Cardiac fibroblast (primary cell): ENCODE measurements at regions not wholly inside any gene's neighbourhood (a gene's known extent, or its start where the extent isn't known, plus 50 kb on each side); places are given as distances from the start of the nearest gene placed in this dataset.
A peak's percentile ranks its signal among the peaks of the same experiment; 100 is the strongest.

Experiments
- DNase-seq, 2 donors: peaks; one replicate each; pipeline versions ENCODE4 v3.0.0 to v3.0.0-alpha.2; 2010; ENCODE audit warnings: low read depth in 2 of 2
- H3K4me3 ChIP-seq, 2 donors: replicated peaks in 1 of 2; 1 replicate in 1 of 2; 2 replicates in 1 of 2; pipeline ENCODE4 v1.5.1; 2011; ENCODE audit warnings: low read depth in 2 of 2, low read length in 2 of 2, mild to moderate bottlenecking in 2 of 2, moderate library complexity in 1 of 2
- CTCF ChIP-seq: IDR thresholded peaks from one replicate; pipeline ENCODE4 v1.5.1; 2011; ENCODE audit warnings: low read depth, mild to moderate bottlenecking, low read length, inconsistent platforms

- TF ChIP-seq CTCF: no peak
- DNase-seq: no peak
Observed at GRCh38 chr12:67014642-67015041, 254.5 kb upstream of the CAND1 start.

GRCh38 chr12:67018105-67018504 lies 251.1 kb upstream of the CAND1 start:
- no peak for TF ChIP-seq CTCF
- DNase-seq: no peak
- no peak overlapping the region for H3K4me3 ChIP-seq

More at GRCh38 chr12:67014642-67015041, 254.5 kb upstream of the CAND1 start:
- H3K4me3 ChIP-seq: no peak overlapping the region

- H3K4me3 ChIP-seq: no peak overlapping the region
- DNase-seq: no peak
- no peak for TF ChIP-seq CTCF
Observed at GRCh38 chr12:67019070-67019469, 250.1 kb upstream of the CAND1 start.

GRCh38 chr12:67025543-67026114 lies 243.5 kb upstream of the CAND1 start:
- DNase-seq: peak; percentile 17 to 30

GRCh38 chr12:67026487-67027246 lies 242.5 kb upstream of the CAND1 start:
- TF ChIP-seq CTCF: no peak
- no peak overlapping the region for H3K4me3 ChIP-seq

More at GRCh38 chr12:67025543-67026114, 243.5 kb upstream of the CAND1 start:
- H3K4me3 ChIP-seq: no peak overlapping the region
- TF ChIP-seq CTCF: peak; percentile 76

GRCh38 chr12:67028529-67028928 lies 240.6 kb upstream of the CAND1 start:
- no peak for DNase-seq
- H3K4me3 ChIP-seq: no peak overlapping the region
- no peak for TF ChIP-seq CTCF

More at GRCh38 chr12:67026487-67027246, 242.5 kb upstream of the CAND1 start:
- DNase-seq: no peak
